Liver (tissue), 3 donors: ENCODE measurements at regions not wholly inside any gene's neighbourhood (a gene's known extent, or its start where the extent isn't known, plus 50 kb on each side); places are given as distances from the start of the nearest gene placed in this dataset.

Experiments
- CTCF ChIP-seq: fragments of 150-350 bp; IDR thresholded peaks from 2 replicates; pipeline ENCODE4 v1.5.1; 2017; ENCODE audit warnings: improper control_type of control experiment, low read depth, low read length; ENCODE audit not compliant: missing input control
- EGR1 ChIP-seq, 2 donors: IDR thresholded peaks; 2 replicates each; pipeline ENCODE4 v1.6.1; 2016 to 2018; ENCODE audit warnings: antibody characterized with exemption in 2 of 2, low read depth in 2 of 2
- HNF4A ChIP-seq, 2 donors: conservative IDR thresholded peaks; 2 replicates each; pipeline ENCODE4 v1.6.1; 2016; ENCODE audit warnings: antibody characterized with exemption in 2 of 2, mild to moderate bottlenecking in 2 of 2
- donor health status: healthy.
- donor health status: healthy.

DNA sequence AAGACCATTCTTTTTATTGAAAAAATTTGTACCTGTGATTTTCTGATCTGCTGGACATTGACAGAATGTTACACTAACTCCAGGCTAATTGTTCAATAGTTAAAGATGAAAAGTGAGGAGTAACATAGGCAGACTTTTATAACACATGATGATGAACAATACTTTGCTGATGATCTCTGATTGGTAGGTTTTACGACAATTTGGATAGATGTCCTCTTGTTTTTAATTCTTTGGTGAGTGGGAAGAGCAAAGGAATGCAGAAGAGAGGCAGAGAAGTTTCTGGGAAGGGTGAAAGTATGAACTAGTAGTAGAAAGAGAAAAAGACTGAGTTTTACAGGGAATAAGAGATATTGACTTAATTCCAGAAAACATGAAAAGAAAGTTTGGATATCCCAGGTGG is 267.3 kb upstream of the HAND2 start:
- TF ChIP-seq CTCF (no peak), HNF4A (conservative IDR thresholded peaks at IDR 0.05) (no peak), EGR1 (IDR thresholded peaks at IDR 0.05; ENCODE audit: low read depth in 2 of 2) (no peak)
